Activated B cell treated with CpG ODN at 0.5 μM for 24 hours (primary cell): ENCODE measurements at regions not wholly inside any gene's neighbourhood (a gene's known extent, or its start where the extent isn't known, plus 50 kb on each side); places are given as distances from the start of the nearest gene placed in this dataset.
"Not testable (repeated sequence)": the region's sequence is repeated elsewhere in the genome, so short reads cannot be mapped to it uniquely, and the experiment has no call there.

ENCODE experiments used
- ATAC-seq: fragments of 200-7000 bp; cut with Tn5 transposase; one replicate; pipeline ENCODE4 v1.10.0; 2021; ENCODE audit warnings: low read depth, mild to moderate bottlenecking, moderate library complexity
- CTCF ChIA-PET: fragments of 350-600 bp; sonication (Branson Sonifier 250); formaldehyde crosslinking; loops from one replicate; lab custom pipeline; 2021; ENCODE audit warnings: antibody characterized with exemption; lab: Charles Lee
- POLR2A ChIA-PET: fragments of 350-600 bp; sonication (Branson Sonifier 250); formaldehyde crosslinking; loops from one replicate; lab custom pipeline; 2021; ENCODE audit warnings: antibody characterized with exemption; lab: Charles Lee
- DNase-seq: peaks from one replicate; pipeline ENCODE4 v3.0.0; 2022
- H3K27ac Mint-ChIP-seq: one replicate; pipeline ENCODE4 v1.8.0; 2020; ENCODE audit warnings: mixed read lengths
- H3K27me3 Mint-ChIP-seq: one replicate; pipeline ENCODE4 v1.8.0; 2021; ENCODE audit warnings: mixed read lengths
- H3K36me3 Mint-ChIP-seq: one replicate; pipeline ENCODE4 v1.8.0; 2021; ENCODE audit warnings: low read depth, mixed read lengths
- H3K4me1 Mint-ChIP-seq: one replicate; pipeline ENCODE4 v1.8.0; 2021; ENCODE audit warnings: mixed read lengths
- H3K4me3 Mint-ChIP-seq: one replicate; pipeline ENCODE4 v1.8.0; 2020; ENCODE audit warnings: mild to moderate bottlenecking, mixed read lengths
- H3K9me3 Mint-ChIP-seq: one replicate; pipeline ENCODE4 v1.8.0; 2020; ENCODE audit warnings: mixed read lengths
- CTCF ChIP-seq: fragments of 200-600 bp; IDR thresholded peaks from one replicate; pipeline ENCODE4 v1.8.0; 2022; ENCODE audit warnings: antibody characterized with exemption, mild to moderate bottlenecking
- intact Hi-C: fragments of 100-400 bp; cut with micrococcal nuclease; formaldehyde crosslinking; loops from one replicate; pipeline ENCODE4 v1.15.1; 2024

GRCh38 chr4:75422998-75423397 lies 91.2 kb downstream of the RCHY1 start:
- no peaks in the 10 kb centered on the region for H3K4me1 Mint-ChIP-seq
- peaks cover 14% of the 10 kb centered on the region for H3K27me3 Mint-ChIP-seq
- TF ChIP-seq CTCF, result no peak
- ATAC-seq (no peak), DNase-seq (no peak)
- no peak overlapping the region for H3K4me3 Mint-ChIP-seq
- intact Hi-C loops, result no loop called here
- ChIA-PET CTCF (no interaction called here), POLR2A (no interaction called here)
- no peaks in the 10 kb centered on the region for H3K9me3 Mint-ChIP-seq
- no peak overlapping the region for H3K27ac Mint-ChIP-seq
- H3K36me3 Mint-ChIP-seq, result no peaks in the 10 kb centered on the region

GRCh38 chr4:75412746-75413145 lies 101.5 kb downstream of the RCHY1 start:
- CTCF ChIA-PET, result no interaction called here
- no peaks in the 10 kb centered on the region for H3K4me1 Mint-ChIP-seq

GRCh38 chr4:75398501-75398900 lies 115.7 kb downstream of the RCHY1 start:
- peaks cover 19% of the 10 kb centered on the region for H3K27me3 Mint-ChIP-seq
- intact Hi-C loops, result no loop called here
- POLR2A ChIA-PET, result no interaction called here
- DNase-seq, result no peak
- CTCF ChIA-PET, result no interaction called here
- H3K4me1 Mint-ChIP-seq, result no peaks in the 10 kb centered on the region
- H3K4me3 Mint-ChIP-seq, result no peak overlapping the region
- no peak for TF ChIP-seq CTCF
- no peak for ATAC-seq
- H3K36me3 Mint-ChIP-seq, result no peaks in the 10 kb centered on the region
- H3K9me3 Mint-ChIP-seq, result no peaks in the 10 kb centered on the region
- no peak overlapping the region for H3K27ac Mint-ChIP-seq

More at GRCh38 chr4:75412746-75413145, 101.5 kb downstream of the RCHY1 start:
- DNase-seq (no peak), ATAC-seq (no peak)
- intact Hi-C loops, result no loop called here
- TF ChIP-seq CTCF, result no peak
- peaks cover 10% of the 10 kb centered on the region for H3K27me3 Mint-ChIP-seq
- no peak overlapping the region for H3K4me3 Mint-ChIP-seq
- H3K9me3 Mint-ChIP-seq, result peaks cover 2% of the 10 kb centered on the region
- POLR2A ChIA-PET, result no interaction called here
- no peaks in the 10 kb centered on the region for H3K36me3 Mint-ChIP-seq
- H3K27ac Mint-ChIP-seq, result no peak overlapping the region

GRCh38 chr4:75391489-75392166 lies 122.6 kb downstream of the RCHY1 start:
- Mint-ChIP-seq H3K27me3 (peaks cover 14% of the 10 kb centered on the region), H3K4me1 (peaks cover 13% of the 10 kb centered on the region), H3K27ac (no peak overlapping the region), H3K9me3 (no peaks in the 10 kb centered on the region), H3K36me3 (no peaks in the 10 kb centered on the region), H3K4me3 (peak overlapping the region; percentile 1)
- intact Hi-C loops, result no loop called here
- ATAC-seq, result peak; percentile 37
- no peak for TF ChIP-seq CTCF
- no peak for DNase-seq
- ChIA-PET POLR2A (no interaction called here), CTCF (no interaction called here)

- CTCF ChIA-PET, H3K27ac Mint-ChIP-seq, POLR2A ChIA-PET, intact Hi-C loops, H3K36me3 Mint-ChIP-seq, H3K4me3 Mint-ChIP-seq, ATAC-seq, H3K4me1 Mint-ChIP-seq, H3K9me3 Mint-ChIP-seq, H3K27me3 Mint-ChIP-seq, DNase-seq: not testable (repeated sequence)
Measured at GRCh38 chr4:75386426-75386825, 127.8 kb downstream of the RCHY1 start.

- Mint-ChIP-seq H3K9me3 (peaks cover 5% of the 10 kb centered on the region), H3K36me3 (no peaks in the 10 kb centered on the region), H3K27me3 (no peaks in the 10 kb centered on the region), H3K27ac (no peak overlapping the region), H3K4me3 (no peak overlapping the region), H3K4me1 (no peaks in the 10 kb centered on the region)
- intact Hi-C loops, result no loop called here
- ATAC-seq (no peak), DNase-seq (no peak)
- ChIA-PET CTCF (no interaction called here), POLR2A (no interaction called here)
- no peak for TF ChIP-seq CTCF
Measured at GRCh38 chr4:75385106-75385505, 129.1 kb downstream of the RCHY1 start.
